ENCODE measurements at regions not wholly inside any gene's neighbourhood (a gene's known extent, or its start where the extent isn't known, plus 50 kb on each side); places are given as distances from the start of the nearest gene placed in this dataset.

- DNase-seq (ENCODE audit: low read depth) = no peak
Observed at GRCh38 chr10:10132009-10132408, 885.7 kb upstream of the CELF2 start.

DNA sequence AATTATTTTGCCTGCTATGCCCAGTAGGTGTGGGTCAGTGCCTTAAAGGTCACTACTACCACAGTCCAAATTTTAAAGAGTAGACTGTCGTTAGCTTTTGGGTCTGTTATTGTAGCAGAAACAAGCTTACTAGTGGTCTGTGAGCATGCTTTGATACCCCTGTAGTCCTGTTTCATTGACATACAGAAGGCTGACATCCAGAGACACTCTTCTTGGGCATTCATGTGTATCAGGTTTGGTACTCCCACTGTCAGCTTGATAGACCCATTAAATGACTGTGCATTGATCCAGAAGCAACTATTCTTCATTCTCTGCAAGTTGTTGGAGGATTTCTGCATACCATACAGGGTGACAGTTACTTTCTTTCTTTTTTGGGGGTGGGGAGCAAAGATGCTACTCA, 884.4 kb upstream of the CELF2 start:
- no peak for DNase-seq (ENCODE audit: low read depth)

- no peak for DNase-seq (ENCODE audit: low read depth)
Observed at GRCh38 chr10:10138685-10139084, 879.0 kb upstream of the CELF2 start.

GRCh38 chr10:10141782-10142382, 875.8 kb upstream of the CELF2 start:
- no peak for DNase-seq (ENCODE audit: low read depth)

DNA sequence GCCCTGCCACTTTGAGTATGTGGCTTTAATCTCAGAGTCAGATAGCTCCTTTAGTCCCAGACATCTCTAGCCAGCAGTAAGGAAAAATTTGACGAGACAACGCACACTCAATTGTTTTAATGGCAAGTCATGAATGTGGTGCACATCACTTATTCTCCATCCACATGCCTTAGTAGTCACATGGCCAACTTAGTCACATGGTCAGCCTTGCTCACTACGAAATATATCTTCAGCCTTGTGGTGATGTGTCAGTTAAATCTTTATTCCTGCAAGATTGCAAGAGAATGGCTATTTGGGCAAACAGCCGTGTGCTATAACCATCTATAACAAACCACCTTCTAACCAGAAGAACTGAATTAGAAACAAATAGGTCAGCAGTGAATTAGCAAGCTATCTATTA, 871.1 kb upstream of the CELF2 start:
- no peak for DNase-seq (ENCODE audit: low read depth)

DNA sequence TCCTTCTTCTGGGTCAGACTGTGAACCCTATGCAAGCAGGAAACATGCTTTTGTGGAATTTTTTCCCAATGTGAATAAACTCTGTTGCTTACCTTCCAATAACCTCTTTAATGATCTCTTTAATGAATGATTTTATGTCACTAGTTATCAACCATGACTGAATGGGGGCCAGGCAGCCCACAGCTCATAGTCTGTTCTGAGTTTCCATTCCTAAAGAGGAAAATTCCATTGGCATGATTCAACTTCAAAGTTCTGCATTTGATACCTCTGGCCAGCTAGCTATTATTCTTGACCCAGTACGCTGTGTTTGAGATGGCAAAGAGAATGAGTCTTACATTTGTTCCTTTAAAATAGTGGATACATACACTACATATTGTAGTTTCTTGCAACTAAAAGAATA, 867.8 kb upstream of the CELF2 start:
- DNase-seq (ENCODE audit: low read depth) = no peak

- no peak for DNase-seq (ENCODE audit: low read depth)
Observed at GRCh38 chr10:10156917-10157600, 860.6 kb upstream of the CELF2 start.

DNA sequence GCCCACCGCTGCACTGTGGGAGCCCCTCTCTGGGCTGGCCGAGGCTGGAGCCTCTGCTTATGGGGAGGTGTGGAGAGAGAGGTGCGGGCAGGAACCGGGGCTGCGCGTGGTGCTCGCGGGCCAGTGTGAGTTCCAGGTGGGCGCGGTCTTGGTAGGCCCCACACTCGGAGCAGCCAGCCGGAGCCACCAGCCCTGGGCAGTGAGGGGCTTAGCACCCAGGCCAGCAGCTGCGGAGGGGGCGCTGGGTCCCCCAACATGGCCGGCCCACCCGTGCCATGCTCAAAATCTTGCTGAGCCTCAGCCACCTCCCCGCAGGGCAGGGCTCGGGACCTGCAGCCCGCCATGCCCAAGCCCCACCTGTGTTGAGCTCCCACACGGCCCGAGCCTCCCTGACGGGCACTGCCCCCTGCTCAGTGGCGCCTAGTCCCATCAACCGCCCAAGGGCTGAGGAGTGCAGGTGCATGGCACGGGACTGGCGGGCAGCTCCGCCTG, 856.8 kb upstream of the CELF2 start:
- no peak for DNase-seq (ENCODE audit: low read depth)

DNA sequence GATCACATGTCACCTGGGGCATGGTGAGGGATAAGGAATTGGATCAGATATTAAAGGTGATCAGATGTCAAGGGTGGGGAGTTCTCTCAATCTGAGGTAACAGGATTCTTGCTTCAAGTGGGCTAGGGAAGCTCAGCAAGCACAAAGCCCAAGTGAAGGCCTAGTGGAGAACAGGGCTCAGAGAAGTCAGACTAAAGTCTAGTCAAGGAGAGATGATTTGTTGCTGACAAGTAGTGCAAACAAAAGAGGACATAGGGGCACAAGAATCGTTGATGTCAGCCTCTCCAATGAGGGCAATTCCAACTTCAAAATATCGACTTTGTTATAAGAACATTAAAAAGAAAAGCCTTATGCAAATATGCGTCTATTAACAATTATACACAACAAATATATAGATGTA, 852.8 kb upstream of the CELF2 start:
- no peak for DNase-seq (ENCODE audit: low read depth)

DNA sequence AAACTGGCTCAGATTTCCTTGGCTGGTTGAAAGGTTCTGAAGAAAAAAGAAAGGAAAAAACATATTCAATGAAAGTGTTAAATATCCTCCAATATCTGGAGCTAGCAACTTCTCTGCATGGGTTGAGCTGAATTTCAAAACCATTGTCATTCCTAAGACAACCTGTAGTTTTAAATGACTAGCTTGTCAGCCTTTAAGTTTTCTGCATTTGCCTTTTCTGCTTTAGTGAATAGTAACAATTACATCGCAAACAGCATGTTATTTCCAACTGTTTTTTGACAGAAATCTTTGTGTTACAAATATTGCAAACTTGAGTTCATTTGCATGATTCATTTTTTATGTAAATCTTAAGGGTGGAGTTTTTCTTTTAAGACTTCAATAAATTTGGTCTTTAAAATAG, 852.3 kb upstream of the CELF2 start:
- DNase-seq (ENCODE audit: low read depth) = no peak

GRCh38 chr10:10178476-10178875, 839.2 kb upstream of the CELF2 start:
- DNase-seq (ENCODE audit: low read depth) = no peak

- DNase-seq (ENCODE audit: low read depth) = no peak
Observed at GRCh38 chr10:10193848-10194247, 823.8 kb upstream of the CELF2 start.

DNA sequence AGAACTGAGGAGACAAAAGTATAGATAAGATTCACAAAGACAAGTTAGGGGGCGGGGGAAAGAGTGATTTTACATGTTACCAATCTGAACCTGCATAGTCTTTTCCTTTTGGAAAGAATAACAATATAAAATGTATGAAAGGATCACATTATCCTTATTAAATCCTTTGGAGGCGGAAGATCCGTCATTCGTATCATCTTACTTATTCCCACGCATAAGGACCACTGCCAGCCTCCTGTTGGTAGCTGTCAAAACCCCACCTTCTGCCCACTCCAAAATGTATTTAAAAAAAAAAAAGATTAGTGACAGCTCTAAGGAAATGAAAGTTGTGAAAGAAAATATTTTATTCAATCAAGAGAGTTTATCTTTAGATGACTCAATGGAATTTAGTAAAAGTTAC, 821.0 kb upstream of the CELF2 start:
- DNase-seq (ENCODE audit: low read depth) = no peak

- DNase-seq (ENCODE audit: low read depth) = no peak
Observed at GRCh38 chr10:10197423-10197822, 820.2 kb upstream of the CELF2 start.

DNA sequence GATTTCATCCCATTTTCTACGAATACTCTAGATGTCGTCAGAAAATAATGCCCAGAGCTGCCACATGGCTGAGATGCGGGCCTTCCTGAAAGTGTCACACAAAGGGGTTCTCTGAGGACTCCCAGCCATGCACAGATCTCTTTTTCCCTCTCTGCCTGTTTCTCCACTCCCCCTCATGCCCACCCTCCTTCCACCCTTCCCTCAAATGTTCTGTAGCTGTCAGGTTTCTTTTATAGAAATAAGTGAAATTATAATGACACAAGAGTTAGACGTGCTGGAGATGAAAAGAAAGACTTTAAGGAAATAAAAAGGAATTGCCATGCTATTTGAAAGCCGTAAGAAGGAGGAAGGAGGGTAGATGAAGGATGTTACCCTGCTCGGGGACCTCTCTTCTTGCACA, 819.3 kb upstream of the CELF2 start:
- DNase-seq (ENCODE audit: low read depth) = no peak

DNA sequence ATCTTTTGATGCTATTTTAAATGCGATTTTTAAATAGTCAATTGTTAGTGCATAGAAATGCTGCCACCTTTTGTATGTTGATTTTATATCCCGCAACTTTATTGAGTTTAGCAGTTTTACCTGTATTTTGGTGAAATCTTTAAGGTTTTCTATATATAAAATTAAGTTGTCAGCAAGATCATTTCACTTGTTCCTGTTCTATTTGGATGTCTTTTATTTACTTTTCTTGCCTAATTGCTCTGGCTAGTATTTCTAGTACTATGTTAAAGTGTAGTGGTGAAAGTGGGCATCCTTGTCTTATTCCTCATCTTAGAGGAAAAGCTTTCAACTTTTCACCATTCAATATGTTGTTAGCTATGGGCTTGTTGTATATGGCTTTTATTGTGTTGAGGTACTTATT, 813.3 kb upstream of the CELF2 start:
- no peak for DNase-seq (ENCODE audit: low read depth)

- no peak for DNase-seq (ENCODE audit: low read depth)
Observed at GRCh38 chr10:10205906-10206305, 811.8 kb upstream of the CELF2 start.

DNA sequence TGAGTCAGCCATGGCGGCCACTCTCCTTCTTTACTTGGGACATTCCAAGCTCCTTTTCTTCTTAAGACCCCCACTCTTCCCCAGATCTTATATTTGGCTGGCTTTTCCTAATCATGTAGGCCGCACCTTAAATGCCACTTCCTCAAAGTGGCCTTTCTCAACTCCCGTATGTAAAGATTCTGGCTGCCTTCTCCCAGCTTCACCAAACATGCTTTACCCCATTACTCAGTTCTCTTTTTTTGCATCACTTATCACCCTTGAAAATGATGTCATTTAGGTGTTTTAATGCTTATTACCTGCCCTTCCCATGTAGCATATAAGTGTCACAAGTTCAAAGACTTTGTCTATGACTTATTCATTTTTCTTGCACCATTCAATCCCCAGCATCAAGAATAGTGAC, 810.1 kb upstream of the CELF2 start:
- no peak for DNase-seq (ENCODE audit: low read depth)

GRCh38 chr10:10208196-10208595, 809.5 kb upstream of the CELF2 start:
- no peak for DNase-seq (ENCODE audit: low read depth)

DNA sequence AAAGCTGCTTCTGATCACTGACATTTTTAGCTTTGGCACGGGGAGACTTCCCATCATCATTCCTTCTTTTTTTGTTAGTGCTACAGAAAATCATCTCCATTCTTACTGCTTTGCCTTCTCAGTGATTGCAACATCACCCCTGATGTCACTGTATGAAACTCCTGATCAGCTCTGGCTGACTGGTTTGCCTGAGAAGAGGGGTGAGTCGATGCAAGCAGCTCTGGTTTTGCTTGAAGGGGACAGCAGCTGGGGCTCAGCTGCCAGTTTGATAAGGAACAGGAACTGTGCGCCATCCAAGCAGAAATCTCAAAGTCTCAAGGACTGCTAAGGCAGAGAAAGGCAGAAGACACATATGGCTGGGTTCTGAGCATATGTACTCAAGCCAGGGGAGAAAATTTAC, 808.5 kb upstream of the CELF2 start:
- no peak for DNase-seq (ENCODE audit: low read depth)

GRCh38 chr10:10211409-10211808, 806.3 kb upstream of the CELF2 start:
- no peak for DNase-seq (ENCODE audit: low read depth)

DNA sequence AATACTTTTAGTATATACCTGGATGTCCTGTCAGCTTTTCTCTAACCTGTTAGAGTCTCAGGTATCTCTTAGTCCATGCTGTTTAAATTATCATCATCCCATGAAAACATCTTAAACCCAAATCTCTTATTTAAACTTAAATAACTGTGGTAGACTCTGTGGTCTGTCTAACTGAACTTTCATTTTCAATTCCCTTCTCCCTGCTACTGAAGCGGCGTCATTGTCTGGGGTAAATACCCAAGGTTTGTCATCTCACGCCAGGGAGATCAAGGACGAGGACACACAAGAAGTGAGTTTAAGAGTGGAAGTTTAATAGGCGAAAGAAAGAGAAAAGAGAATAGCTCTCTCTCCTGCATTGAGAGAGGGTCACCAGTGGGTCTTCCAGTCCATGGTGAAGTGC, 804.4 kb upstream of the CELF2 start:
- no peak for DNase-seq (ENCODE audit: low read depth)

DNA sequence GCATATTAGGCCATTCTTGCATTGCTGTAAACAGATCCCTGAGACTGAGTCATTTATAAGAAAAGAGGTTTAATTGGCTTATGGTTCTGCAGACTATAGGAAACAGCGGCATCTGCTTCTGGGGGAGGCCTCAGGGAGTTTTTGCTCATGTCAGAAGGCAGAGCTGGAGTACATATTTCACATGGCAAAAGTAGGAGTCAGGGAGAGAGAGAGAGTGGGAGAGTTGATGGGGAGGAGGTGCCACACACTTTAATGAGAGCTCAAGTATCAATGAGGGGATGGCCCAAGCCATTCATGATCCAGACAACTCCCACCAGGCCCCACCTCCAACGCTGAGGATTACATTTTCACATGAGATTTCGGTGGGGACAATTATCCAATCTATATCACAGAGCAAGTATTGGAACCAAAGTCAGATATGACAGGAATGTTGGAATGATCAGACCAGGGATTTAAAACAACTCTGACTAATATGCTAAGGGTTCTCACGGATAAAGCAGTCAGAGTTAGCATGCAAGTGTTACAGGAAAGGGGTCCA, 795.3 kb upstream of the CELF2 start:
- no peak for DNase-seq (ENCODE audit: low read depth)

DNA sequence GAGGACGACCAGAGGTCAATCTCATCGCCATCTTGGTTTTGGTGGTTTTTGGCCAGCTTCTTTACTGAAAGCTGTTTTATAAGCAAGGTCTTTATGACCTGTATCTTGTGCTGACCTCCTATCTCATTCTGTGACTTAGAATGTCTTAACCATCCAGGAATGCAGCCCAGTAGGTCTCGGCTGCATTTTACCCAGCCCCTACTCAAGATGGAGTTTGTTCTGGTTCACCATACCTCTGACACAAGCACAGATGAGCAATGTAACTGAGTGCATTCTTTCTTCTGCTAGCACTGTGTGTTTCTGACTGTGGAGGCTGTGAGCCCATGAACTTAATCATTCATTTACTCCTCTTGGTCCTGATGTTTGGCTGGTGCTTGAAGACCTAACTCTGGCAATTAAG, 794.5 kb upstream of the CELF2 start:
- DNase-seq (ENCODE audit: low read depth) = no peak

Measured in activated T-helper 1 cell treated with Interleukin-2 at 50 U/mL for 16 hours (primary cell).